HepG2 (cell line): ENCODE measurements at regions not wholly inside any gene's neighbourhood (a gene's known extent, or its start where the extent isn't known, plus 50 kb on each side); places are given as distances from the start of the nearest gene placed in this dataset.

Source experiments
- ATAC-seq: fragments of 200-7000 bp; cut with Tn5 transposase; 3 replicates; pipeline ENCODE4 v1.9.1; 2020; ENCODE audit warnings: mild to moderate bottlenecking, moderate library complexity
- BruUV-seq: library from RNA; stranded (reverse); fragments of 400-500 nt; replicated peaks from 2 replicates; lab custom pipeline; 2021; lab: Mats Ljungman, UMichigan
- CTCF ChIA-PET: fragments of 300-600 bp; formaldehyde crosslinking; extraction: SDS; loops from one replicate; lab custom pipeline; 2021; ENCODE audit warnings: low total read pairs, inconsistent platforms, low intra/inter-chr PET ratio; lab: Yijun Ruan, JAX
- POLR2A ChIA-PET: fragments of 350-600 bp; sonication (Branson Sonifier 250); formaldehyde crosslinking; loops from one replicate; lab custom pipeline; 2020; ENCODE audit warnings: antibody characterized with exemption, inconsistent platforms; lab: Yijun Ruan, JAX
- DNase-seq: peaks from one replicate; pipeline ENCODE4 v3.0.0-alpha.2; 2015; ENCODE audit warnings: low spot score
- FAIRE-seq: peaks from 3 replicates; lab custom pipeline; 2011; peaks lifted over from hg19 to GRCh38; lab: Jason Lieb, UNC
- H2AFZ ChIP-seq: one replicate; pipeline ENCODE4 v1.6.1; 2011; ENCODE audit warnings: low read length, inconsistent platforms
- H3K27ac ChIP-seq: fragments of 300-600 bp; 3 replicates; pipeline ENCODE4 v1.8.0; 2011; ENCODE audit warnings: mixed run types, mild to moderate bottlenecking, mixed read lengths, low read length, inconsistent platforms; ENCODE audit not compliant: insufficient read depth; ENCODE audit errors: extremely low read length
- H3K27me3 ChIP-seq, 2 experiments: fragments of 200-600 bp in 1 of 2; 2 replicates in 1 of 2; 3 replicates in 1 of 2; pipeline versions ENCODE4 v1.6.0 to v1.8.0; 2011; ENCODE audit warnings: low read length in 2 of 2, mild to moderate bottlenecking in 2 of 2, moderate library complexity in 2 of 2, inconsistent platforms in 1 of 2; ENCODE audit not compliant: insufficient read depth in 2 of 2, control insufficient read depth in 1 of 2
- H3K36me3 ChIP-seq, 2 experiments: fragments of 200-600 bp in 1 of 2; replicated peaks in 1 of 2; 2 replicates in 1 of 2; 3 replicates in 1 of 2; pipeline versions ENCODE4 v1.5.1 to v1.8.0; 2011; ENCODE audit warnings: low read length in 2 of 2, inconsistent platforms in 1 of 2; ENCODE audit not compliant: insufficient read depth in 2 of 2, control insufficient read depth in 1 of 2
- H3K4me1 ChIP-seq: 2 replicates; pipeline ENCODE4 v1.5.1; 2012; ENCODE audit warnings: low read length, inconsistent platforms; ENCODE audit not compliant: insufficient read depth
- H3K4me2 ChIP-seq: 2 replicates; pipeline ENCODE4 v1.6.0; 2011; ENCODE audit warnings: low read depth, low read length, inconsistent platforms
- H3K4me3 ChIP-seq, 3 experiments: fragments of 200-600 bp in 1 of 3; sonication (generic), shearing (Covaris generic) in 1 of 3; replicated peaks in 1 of 3; 2 replicates each; pipeline ENCODE4 v1.5.1; 2011 to 2016; ENCODE audit warnings: low read length in 3 of 3, inconsistent platforms in 2 of 3, low read depth in 2 of 3, mild to moderate bottlenecking in 2 of 3, control low read depth in 1 of 3, mixed read lengths in 1 of 3; ENCODE audit not compliant: insufficient read depth in 1 of 3
- H3K79me2 ChIP-seq: one replicate; pipeline ENCODE4 v1.6.1; 2011; ENCODE audit warnings: low read length, inconsistent platforms; ENCODE audit not compliant: insufficient read depth
- H3K9ac ChIP-seq: 2 replicates; pipeline ENCODE4 v1.6.0; 2011; ENCODE audit warnings: mild to moderate bottlenecking, low read depth, low read length, inconsistent platforms; ENCODE audit not compliant: insufficient read depth
- H3K9me3 ChIP-seq: 2 replicates; pipeline ENCODE4 v1.5.1; 2012; ENCODE audit warnings: mild to moderate bottlenecking, low read length
- H4K20me1 ChIP-seq: 2 replicates; pipeline ENCODE4 v1.6.0; 2011; ENCODE audit warnings: inconsistent platforms, mild to moderate bottlenecking, low read length, moderate library complexity; ENCODE audit not compliant: insufficient read depth
- CTCF ChIP-seq: sonication (generic); formaldehyde crosslinking; IDR thresholded peaks from 2 replicates; pipeline ENCODE4 v1.5.0; 2020; ENCODE audit warnings: mild to moderate bottlenecking, missing genetic modification reagents, moderate library complexity
- EEA1 ChIP-seq: sonication (generic); formaldehyde crosslinking; IDR thresholded peaks from 2 replicates; pipeline ENCODE4 v1.5.1; 2020; ENCODE audit warnings: mild to moderate bottlenecking, missing genetic modification reagents, borderline replicate concordance
- GRHL1 ChIP-seq: sonication (generic); formaldehyde crosslinking; conservative IDR thresholded peaks from 2 replicates; pipeline ENCODE4 v1.8.0; 2022; ENCODE audit warnings: missing genetic modification reagents
- JUND ChIP-seq: sonication (generic); formaldehyde crosslinking; IDR thresholded peaks from 2 replicates; pipeline ENCODE4 v1.8.0; 2022; ENCODE audit warnings: mild to moderate bottlenecking, missing genetic modification reagents
- POGZ ChIP-seq: sonication (generic); formaldehyde crosslinking; IDR thresholded peaks from 2 replicates; pipeline ENCODE4 v1.4.0; 2020; ENCODE audit warnings: mild to moderate bottlenecking, missing genetic modification reagents
- SMC3 ChIP-seq: IDR thresholded peaks from 2 replicates; pipeline ENCODE4 v1.6.1; 2011; ENCODE audit warnings: low read length, improper control_type of control experiment
- ZBTB42 ChIP-seq: sonication (generic); formaldehyde crosslinking; IDR thresholded peaks from 2 replicates; pipeline ENCODE4 v1.5.0; 2020; ENCODE audit warnings: mild to moderate bottlenecking, missing genetic modification reagents
- ZNF280B ChIP-seq: sonication (generic); formaldehyde crosslinking; IDR thresholded peaks from 2 replicates; pipeline ENCODE4 v1.5.0; 2020; ENCODE audit warnings: missing genetic modification reagents, mild to moderate bottlenecking, borderline replicate concordance
- WGBS: methylation state at CpG from one replicate; pipeline ENCODE4 v1.1.6; 2017; ENCODE audit warnings: low lambda C conversion rate; 5-methylcytosine and 5-hydroxymethylcytosine counted together
- in situ Hi-C: cut with HindIII; loops from 2 replicates; pipeline ENCODE4 v1.10.0; 2017; ENCODE audit warnings: low pct_unique_long_range_greater_than_20kb; ENCODE audit not compliant: extremely low pct_ligation_motif_present
- intact Hi-C: fragments of 100-400 bp; cut with micrococcal nuclease; formaldehyde crosslinking; loops from one replicate; pipeline ENCODE4 v1.10.0; 2022; ENCODE audit not compliant: unreplicated experiment

GRCh38 chr3:1462856-1463450 lies 370.1 kb downstream of the CNTN6 start:
- in situ Hi-C loops: no loop called here
- no peak for ATAC-seq
- no peak for FAIRE-seq
- H4K20me1 ChIP-seq: no peaks in the 10 kb centered on the region
- POLR2A ChIA-PET: no interaction called here
- H3K9me3 ChIP-seq: peaks cover 79% of the 10 kb centered on the region
- TF ChIP-seq SMC3: no peak
- TF ChIP-seq ZNF280B (CRISPR knock-in tag): no peak
- TF ChIP-seq CTCF (CRISPR knock-in tag): no peak
- TF ChIP-seq POGZ: no peak
- no peak for TF ChIP-seq EEA1 (CRISPR knock-in tag)
- TF ChIP-seq JUND (CRISPR knock-in tag): no peak
- TF ChIP-seq ZBTB42 (CRISPR knock-in tag): no peak
- TF ChIP-seq GRHL1: no peak
- TF ChIP-seq, all 625 proteins: peak for 0
- no peak overlapping the region for H3K4me3 ChIP-seq
- no peak for DNase-seq
- H2AFZ ChIP-seq: no peak overlapping the region
- no peak overlapping the region for H3K9ac ChIP-seq
- no peaks in the 10 kb centered on the region for H3K4me1 ChIP-seq
- H3K36me3 ChIP-seq: no peaks in the 10 kb centered on the region
- CTCF ChIA-PET: no interaction called here
- WGBS: 8% methylated on average over 3 of the region's 3 CpGs
- no TSS peak for BruUV-seq
- no peak overlapping the region for H3K4me2 ChIP-seq
- no peaks in the 10 kb centered on the region for H3K79me2 ChIP-seq
- no peak overlapping the region for H3K27ac ChIP-seq
- H3K27me3 ChIP-seq: no peaks in the 10 kb centered on the region
- intact Hi-C loops: no loop called here
